Right lobe of liver (tissue), 6 donors: ENCODE measurements at regions not wholly inside any gene's neighbourhood (a gene's known extent, or its start where the extent isn't known, plus 50 kb on each side); places are given as distances from the start of the nearest gene placed in this dataset.

Source experiments
- ATAC-seq, 4 donors: fragments of 200-7000 bp; cut with Tn5 transposase; one replicate each; pipeline ENCODE4 v1.9.1; 2020; ENCODE audit warnings: mild to moderate bottlenecking in 4 of 4, moderate library complexity in 4 of 4
- DNase-seq, 3 donors: peaks; one replicate each; pipeline ENCODE4 v3.0.0-alpha.2; 2020
- H3K27ac ChIP-seq, 3 donors: fragments of 200-600 bp; one replicate each; pipeline ENCODE4 v1.8.0; 2022
- H3K27me3 ChIP-seq, 2 donors: fragments of 200-600 bp; one replicate each; pipeline ENCODE4 v1.8.0; 2022
- H3K36me3 ChIP-seq, 4 donors: fragments of 200-600 bp; sonication (generic) in 1 of 4; one replicate each; pipeline versions ENCODE4 v1.5.1 to v1.8.0; 2017 to 2022; ENCODE audit warnings: control low read depth in 1 of 4
- H3K4me1 ChIP-seq, 4 donors: fragments of 200-600 bp; sonication (generic) in 1 of 4; one replicate each; pipeline versions ENCODE4 v1.5.1 to v1.8.0; 2017 to 2022; ENCODE audit warnings: control low read depth in 1 of 4
- H3K4me3 ChIP-seq, 3 donors: fragments of 200-600 bp; one replicate each; pipeline ENCODE4 v1.8.0; 2022
- H3K9me3 ChIP-seq, 4 donors: fragments of 200-600 bp; sonication (generic) in 1 of 4; one replicate each; pipeline versions ENCODE4 v1.5.1 to v1.8.0; 2017 to 2022; ENCODE audit warnings: control low read depth in 1 of 4
- POLR2A ChIP-seq: fragments of 450-650 bp; IDR thresholded peaks from one replicate; pipeline ENCODE4 v1.6.1; 2017; ENCODE audit warnings: antibody characterized with exemption, mild to moderate bottlenecking
- WGBS: methylation state at CpG from one replicate; pipeline ENCODE4 v1.1.6; 2018; ENCODE audit warnings: low coverage, low lambda C conversion rate; ENCODE audit not compliant: insufficient coverage; ENCODE audit errors: missing lambda C conversion rate; 5-methylcytosine and 5-hydroxymethylcytosine counted together
- intact Hi-C, 2 donors: fragments of 100-400 bp; cut with DNase I; formaldehyde crosslinking; loops; one replicate each; pipeline versions ENCODE4 v1.11.2 to v1.14.1; 2022
- TF ChIP-seq, protein P1 (sequence below), 4 donors: fragments of 200-600 bp in 3 of 4; fragments of 450-650 bp in 1 of 4; IDR thresholded peaks; one replicate each; pipeline versions ENCODE4 v1.5.1 to v1.8.0; 2016 to 2022; ENCODE audit warnings: antibody characterized with exemption in 4 of 4, mild to moderate bottlenecking in 2 of 4
- donor health status: DM: no; HTN: yes; CAD: no.
- donor health status: DM: no; HTN: no; CAD: no.
- donor health status: DM: no; HTN: no; CAD: no.
- donor health status: DM: no; HTN: yes; CAD: no.
- donor health status: DM: no; HTN: yes; CAD: no.

DNA sequence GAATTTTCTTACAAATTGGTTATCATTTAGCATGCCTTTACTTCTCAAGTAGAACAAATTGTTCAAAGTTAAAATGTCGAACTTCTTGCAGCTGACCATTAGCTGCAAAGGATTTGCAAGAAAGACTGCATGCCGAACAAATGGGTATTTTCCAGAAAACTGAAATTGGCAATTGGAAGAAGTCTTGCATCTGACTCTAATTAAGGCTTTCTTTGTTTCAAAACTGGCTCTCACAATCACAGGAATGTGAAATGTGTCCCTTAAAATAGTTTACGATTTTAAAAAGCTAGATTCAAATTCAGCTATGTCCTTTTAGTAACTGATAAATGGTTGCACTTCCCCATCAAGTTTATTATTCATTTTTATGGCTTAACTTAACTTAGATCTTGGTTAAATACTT, 207.9 kb downstream of the ARL4A start:
- Histone ChIP-seq H3K36me3 (no peaks in the 10 kb centered on the region), H3K27ac (no peak overlapping the region), H3K27me3 (no peaks in the 10 kb centered on the region), H3K4me3 (no peak overlapping the region), H3K4me1 (no peaks in the 10 kb centered on the region), H3K9me3 (no peaks in the 10 kb centered on the region)
- TF ChIP-seq, protein P1, sequence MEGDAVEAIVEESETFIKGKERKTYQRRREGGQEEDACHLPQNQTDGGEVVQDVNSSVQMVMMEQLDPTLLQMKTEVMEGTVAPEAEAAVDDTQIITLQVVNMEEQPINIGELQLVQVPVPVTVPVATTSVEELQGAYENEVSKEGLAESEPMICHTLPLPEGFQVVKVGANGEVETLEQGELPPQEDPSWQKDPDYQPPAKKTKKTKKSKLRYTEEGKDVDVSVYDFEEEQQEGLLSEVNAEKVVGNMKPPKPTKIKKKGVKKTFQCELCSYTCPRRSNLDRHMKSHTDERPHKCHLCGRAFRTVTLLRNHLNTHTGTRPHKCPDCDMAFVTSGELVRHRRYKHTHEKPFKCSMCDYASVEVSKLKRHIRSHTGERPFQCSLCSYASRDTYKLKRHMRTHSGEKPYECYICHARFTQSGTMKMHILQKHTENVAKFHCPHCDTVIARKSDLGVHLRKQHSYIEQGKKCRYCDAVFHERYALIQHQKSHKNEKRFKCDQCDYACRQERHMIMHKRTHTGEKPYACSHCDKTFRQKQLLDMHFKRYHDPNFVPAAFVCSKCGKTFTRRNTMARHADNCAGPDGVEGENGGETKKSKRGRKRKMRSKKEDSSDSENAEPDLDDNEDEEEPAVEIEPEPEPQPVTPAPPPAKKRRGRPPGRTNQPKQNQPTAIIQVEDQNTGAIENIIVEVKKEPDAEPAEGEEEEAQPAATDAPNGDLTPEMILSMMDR (IDR thresholded peaks at IDR 0.05): no peak
- TF ChIP-seq POLR2A: no peak
- DNase-seq (no peak), ATAC-seq (no peak)
- intact Hi-C loops: no loop called here
- 91% methylated on average over 3 of the region's 3 CpGs for WGBS

DNA sequence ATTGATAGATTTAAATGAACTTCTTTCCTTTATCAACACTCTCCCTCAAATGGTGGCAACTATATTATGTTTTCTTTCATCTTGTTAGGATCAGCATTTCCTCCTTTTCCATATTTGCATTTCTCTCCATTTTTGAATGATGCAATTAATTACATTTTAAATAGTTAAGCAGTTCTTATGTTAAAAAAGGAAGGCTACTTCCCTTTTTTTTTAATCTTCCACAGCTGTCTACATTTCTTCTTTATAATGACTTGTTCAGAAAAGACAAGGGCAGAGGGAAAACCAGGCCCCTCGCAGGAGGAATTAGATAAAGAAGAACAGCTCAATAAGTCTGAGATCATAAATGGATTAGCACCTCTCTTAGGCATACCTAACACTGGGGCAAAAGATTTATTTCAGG, 208.9 kb downstream of the ARL4A start:
- intact Hi-C loops: no loop called here
- Histone ChIP-seq H3K4me1 (no peaks in the 10 kb centered on the region), H3K36me3 (no peaks in the 10 kb centered on the region), H3K27ac (no peak overlapping the region), H3K4me3 (no peak overlapping the region), H3K9me3 (no peaks in the 10 kb centered on the region), H3K27me3 (no peaks in the 10 kb centered on the region)
- TF ChIP-seq, protein P1 (IDR thresholded peaks at IDR 0.05): no peak
- TF ChIP-seq POLR2A: no peak
- WGBS: 32% methylated on average over 1 of the region's 1 CpG
- DNase-seq (no peak), ATAC-seq (no peak)

DNA sequence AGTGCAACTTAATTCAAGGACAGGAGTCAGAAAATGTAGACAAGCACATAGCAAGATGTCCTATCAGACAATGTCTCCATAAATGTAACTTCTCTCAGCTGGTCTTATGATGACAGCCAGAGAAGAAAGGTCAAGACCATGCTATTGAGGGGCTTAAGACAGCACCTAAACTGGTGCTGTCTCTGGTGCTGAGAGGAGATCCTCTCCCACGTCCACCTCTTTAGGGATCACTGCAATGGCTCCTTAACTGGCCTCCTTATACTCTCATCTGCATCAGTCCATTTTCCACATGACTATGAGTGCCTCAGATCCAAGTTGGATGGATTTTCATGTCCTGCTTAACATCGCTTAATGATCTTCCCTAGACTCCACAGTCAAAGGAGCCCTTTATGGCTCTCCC, 210.6 kb downstream of the ARL4A start:
- Histone ChIP-seq H3K4me3 (no peak overlapping the region), H3K9me3 (no peaks in the 10 kb centered on the region), H3K4me1 (no peaks in the 10 kb centered on the region), H3K36me3 (no peaks in the 10 kb centered on the region), H3K27me3 (no peaks in the 10 kb centered on the region), H3K27ac (no peak overlapping the region)
- DNase-seq: no peak
- TF ChIP-seq, protein P1 (IDR thresholded peaks at IDR 0.05): no peak
- no peak for TF ChIP-seq POLR2A
- 80% methylated on average over 2 of the region's 2 CpGs for WGBS
- intact Hi-C loops: no loop called here
- ATAC-seq: no peak

DNA sequence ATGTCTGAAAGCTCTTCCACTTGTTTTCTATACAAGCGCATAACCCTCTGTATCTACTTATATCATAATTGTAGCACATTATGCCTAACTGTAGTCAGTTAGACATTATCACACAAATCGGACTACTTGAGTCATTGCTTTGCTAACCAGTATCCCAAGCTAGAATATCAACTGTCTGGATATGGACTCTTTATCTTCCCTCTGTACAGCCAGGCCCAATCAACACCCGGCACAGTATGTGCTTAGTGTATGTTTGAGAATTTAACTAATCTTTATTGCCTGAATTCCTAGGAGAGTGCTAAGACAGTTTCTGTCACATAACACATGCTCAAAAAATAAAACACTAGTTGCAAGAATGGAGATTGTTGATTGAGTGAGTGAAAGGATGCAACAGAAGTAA, 211.2 kb downstream of the ARL4A start:
- WGBS: 77% methylated on average over 3 of the region's 3 CpGs
- no peaks in the 10 kb centered on the region for H3K36me3 ChIP-seq
- DNase-seq: no peak

More for the DNA sequence above, 211.2 kb downstream of the ARL4A start:
- intact Hi-C loops: no loop called here
- H3K27ac ChIP-seq: no peak overlapping the region
- H3K4me3 ChIP-seq: no peak overlapping the region
- H3K27me3 ChIP-seq: no peaks in the 10 kb centered on the region
- H3K9me3 ChIP-seq: no peaks in the 10 kb centered on the region
- TF ChIP-seq, protein P1 (IDR thresholded peaks at IDR 0.05): no peak
- TF ChIP-seq POLR2A: no peak
- no peak for ATAC-seq
- no peaks in the 10 kb centered on the region for H3K4me1 ChIP-seq
